Kidney (tissue), 13 donors: ENCODE measurements at regions not wholly inside any gene's neighbourhood (a gene's known extent, or its start where the extent isn't known, plus 50 kb on each side); places are given as distances from the start of the nearest gene placed in this dataset.
"Not testable (repeated sequence)": the region's sequence is repeated elsewhere in the genome, so short reads cannot be mapped to it uniquely, and the experiment has no call there.

Experiments used
- DNase-seq, 5 donors: peaks; one replicate each; pipeline ENCODE4 v3.0.0-alpha.2; 2013 to 2020
- FAIRE-seq: peaks from 2 replicates; lab custom pipeline; 2012; peaks lifted over from hg19 to GRCh38; lab: Jason Lieb, UNC
- H3K27ac ChIP-seq, 2 donors: one replicate each; pipeline ENCODE4 v1.7.0; 2013; ENCODE audit warnings: low read depth in 2 of 2, low read length in 2 of 2, inconsistent platforms in 1 of 2
- H3K27me3 ChIP-seq: one replicate; pipeline ENCODE4 v1.7.1; 2013; ENCODE audit warnings: low read length, inconsistent platforms; ENCODE audit not compliant: control insufficient read depth, insufficient read depth
- H3K36me3 ChIP-seq, 3 donors: one replicate each; pipeline versions ENCODE4 v1.7.0 to v1.7.1; 2013; ENCODE audit warnings: low read length in 3 of 3, control low read depth in 1 of 3, inconsistent platforms in 1 of 3; ENCODE audit not compliant: insufficient read depth in 3 of 3, control insufficient read depth in 2 of 3
- H3K4me1 ChIP-seq, 3 donors: one replicate each; pipeline versions ENCODE4 v1.7.0 to v1.7.1; 2013; ENCODE audit warnings: low read length in 3 of 3, inconsistent platforms in 1 of 3, low read depth in 1 of 3; ENCODE audit not compliant: control insufficient read depth in 2 of 3, insufficient read depth in 2 of 3
- H3K4me3 ChIP-seq, 3 donors: one replicate each; pipeline versions ENCODE4 v1.7.0 to v1.8.1; 2013; ENCODE audit warnings: low read length in 3 of 3, control low read depth in 1 of 3, inconsistent platforms in 1 of 3
- H3K9ac ChIP-seq, 3 donors: one replicate each; pipeline versions ENCODE4 v1.7.0 to v1.7.1; 2013; ENCODE audit warnings: low read length in 3 of 3, control low read depth in 1 of 3, inconsistent platforms in 1 of 3
- H3K9me3 ChIP-seq, 3 donors: one replicate each; pipeline versions ENCODE4 v1.7.0 to v1.7.1; 2013; ENCODE audit warnings: low read length in 3 of 3, control low read depth in 1 of 3, inconsistent platforms in 1 of 3; ENCODE audit not compliant: control insufficient read depth in 2 of 3, insufficient read depth in 1 of 3
- intact Hi-C: fragments of 100-400 bp; cut with DNase I; formaldehyde crosslinking; loops from one replicate; pipeline ENCODE4 v1.11.1; 2022
- TF ChIP-seq, protein P1 (sequence below): IDR thresholded peaks from 3 replicates; pipeline ENCODE4 v1.5.1; 2012; ENCODE audit warnings: mild to moderate bottlenecking, moderate library complexity, borderline replicate concordance; ENCODE audit not compliant: insufficient read depth; ENCODE audit errors: extremely low read depth
- donor health status: control.
- donor health status: control.
- donor health status: control.
- donor health status: control.
- donor health status: control.
- donor health status: DM: yes; HTN: yes; CAD: no.
- donor health status: Normal renal cell carcinoma (clear cell type).

GRCh38 chrX:102784550-102784949 is 64.0 kb downstream of the GPRASP3 start:
- FAIRE-seq = no peak

DNA sequence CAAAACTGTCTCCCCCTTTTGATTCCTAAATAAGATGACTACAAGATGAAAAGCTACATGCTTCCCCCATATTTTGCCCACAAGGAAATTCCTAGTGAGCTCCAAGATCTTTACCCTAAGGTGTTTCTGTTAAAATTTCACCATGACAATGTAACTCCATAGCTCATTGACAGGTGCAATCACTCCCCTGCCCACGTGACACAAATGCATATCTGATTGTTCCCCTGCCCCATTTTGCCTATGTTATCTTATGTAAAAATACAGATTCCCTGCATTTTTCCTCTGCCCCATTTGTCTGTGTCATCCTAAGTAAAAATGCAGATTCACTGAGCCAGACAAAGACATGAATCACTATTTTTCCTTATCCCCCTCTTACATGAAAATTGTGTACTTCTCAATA is 66.7 kb downstream of the GPRASP3 start:
- no peak for DNase-seq
- Histone ChIP-seq H3K27ac (no peak overlapping the region), H3K36me3 (no peaks in the 10 kb centered on the region), H3K9ac (no peak overlapping the region), H3K27me3 (no peaks in the 10 kb centered on the region), H3K4me1 (no peaks in the 10 kb centered on the region), H3K9me3 (no peaks in the 10 kb centered on the region), H3K4me3 (no peak overlapping the region)
- TF ChIP-seq, protein P1, sequence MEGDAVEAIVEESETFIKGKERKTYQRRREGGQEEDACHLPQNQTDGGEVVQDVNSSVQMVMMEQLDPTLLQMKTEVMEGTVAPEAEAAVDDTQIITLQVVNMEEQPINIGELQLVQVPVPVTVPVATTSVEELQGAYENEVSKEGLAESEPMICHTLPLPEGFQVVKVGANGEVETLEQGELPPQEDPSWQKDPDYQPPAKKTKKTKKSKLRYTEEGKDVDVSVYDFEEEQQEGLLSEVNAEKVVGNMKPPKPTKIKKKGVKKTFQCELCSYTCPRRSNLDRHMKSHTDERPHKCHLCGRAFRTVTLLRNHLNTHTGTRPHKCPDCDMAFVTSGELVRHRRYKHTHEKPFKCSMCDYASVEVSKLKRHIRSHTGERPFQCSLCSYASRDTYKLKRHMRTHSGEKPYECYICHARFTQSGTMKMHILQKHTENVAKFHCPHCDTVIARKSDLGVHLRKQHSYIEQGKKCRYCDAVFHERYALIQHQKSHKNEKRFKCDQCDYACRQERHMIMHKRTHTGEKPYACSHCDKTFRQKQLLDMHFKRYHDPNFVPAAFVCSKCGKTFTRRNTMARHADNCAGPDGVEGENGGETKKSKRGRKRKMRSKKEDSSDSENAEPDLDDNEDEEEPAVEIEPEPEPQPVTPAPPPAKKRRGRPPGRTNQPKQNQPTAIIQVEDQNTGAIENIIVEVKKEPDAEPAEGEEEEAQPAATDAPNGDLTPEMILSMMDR = no peak
- FAIRE-seq = no peak
- intact Hi-C loops = no loop called here

More at GRCh38 chrX:102784550-102784949, 64.0 kb downstream of the GPRASP3 start:
- Histone ChIP-seq H3K27ac (no peak overlapping the region), H3K36me3 (no peaks in the 10 kb centered on the region), H3K4me1 (no peaks in the 10 kb centered on the region), H3K4me3 (no peak overlapping the region), H3K9ac (no peak overlapping the region), H3K27me3 (no peaks in the 10 kb centered on the region), H3K9me3 (no peaks in the 10 kb centered on the region)
- no peak for DNase-seq
- TF ChIP-seq, protein P1 = no peak
- intact Hi-C loops = no loop called here

DNA sequence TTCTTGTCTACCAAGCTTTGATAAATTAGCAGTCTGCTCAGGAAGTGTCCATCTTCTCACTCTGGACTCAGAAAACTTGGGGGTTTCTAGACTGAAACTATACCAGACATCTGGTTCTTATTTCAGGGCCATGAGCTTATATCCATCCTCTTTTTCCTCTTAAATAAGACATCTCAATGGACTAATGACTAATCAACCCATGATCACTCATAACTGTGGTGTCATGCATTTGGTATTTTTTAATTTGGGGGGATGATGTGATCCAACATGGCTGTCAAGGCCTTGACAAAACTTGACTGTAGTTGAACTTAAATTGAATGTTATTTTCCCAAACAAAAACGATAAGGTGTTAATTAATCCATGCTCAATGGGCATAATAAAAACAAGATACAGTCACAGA is 87.8 kb downstream of the GPRASP3 start:
- no peaks in the 10 kb centered on the region for H3K36me3 ChIP-seq
- H3K4me1 ChIP-seq = no peaks in the 10 kb centered on the region
- no peaks in the 10 kb centered on the region for H3K9me3 ChIP-seq
- FAIRE-seq (no peak), DNase-seq (no peak)
- no peak overlapping the region for H3K4me3 ChIP-seq
- no peaks in the 10 kb centered on the region for H3K27me3 ChIP-seq
- intact Hi-C loops = no loop called here
- no peak overlapping the region for H3K27ac ChIP-seq
- H3K9ac ChIP-seq = no peak overlapping the region
- TF ChIP-seq, protein P1 = no peak

- FAIRE-seq, intact Hi-C loops: not testable (repeated sequence)
Measured at GRCh38 chrX:102818269-102818668, 97.7 kb downstream of the GPRASP3 start.

More at GRCh38 chrX:102818269-102818668, 97.7 kb downstream of the GPRASP3 start:
- not testable (repeated sequence) for H3K9me3 ChIP-seq, H3K4me1 ChIP-seq, DNase-seq, H3K9ac ChIP-seq, H3K27ac ChIP-seq, H3K36me3 ChIP-seq, H3K4me3 ChIP-seq, H3K27me3 ChIP-seq
